Limb (tissue), 2 donors: ENCODE measurements at regions not wholly inside any gene's neighbourhood (a gene's known extent, or its start where the extent isn't known, plus 50 kb on each side); places are given as distances from the start of the nearest gene placed in this dataset.

Experiments used
- DNase-seq, 2 donors: peaks; one replicate each; pipeline ENCODE4 v3.0.0-alpha.2; 2016; ENCODE audit errors: extremely low spot score in 2 of 2

DNA sequence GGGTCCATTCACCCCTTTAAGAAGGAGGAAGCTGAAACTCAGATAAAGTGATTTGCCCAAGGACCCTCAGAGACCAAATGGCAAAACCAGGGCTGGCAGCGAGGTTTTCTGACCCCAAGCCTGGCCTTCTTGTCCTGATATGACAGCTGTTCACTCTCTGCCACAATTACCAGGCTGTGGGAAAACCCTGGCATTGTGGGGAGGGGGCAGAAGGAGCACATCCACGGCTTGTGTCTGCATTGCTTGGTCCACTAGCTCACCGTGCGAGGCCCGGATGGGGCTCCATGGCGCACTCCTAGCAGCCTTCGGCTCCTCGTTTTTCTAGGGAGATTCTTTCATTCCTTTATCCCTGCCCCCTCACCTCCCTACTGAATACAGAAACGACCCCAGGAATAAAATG is 143.4 kb upstream of the SIX2 start:
- no peak for DNase-seq

DNA sequence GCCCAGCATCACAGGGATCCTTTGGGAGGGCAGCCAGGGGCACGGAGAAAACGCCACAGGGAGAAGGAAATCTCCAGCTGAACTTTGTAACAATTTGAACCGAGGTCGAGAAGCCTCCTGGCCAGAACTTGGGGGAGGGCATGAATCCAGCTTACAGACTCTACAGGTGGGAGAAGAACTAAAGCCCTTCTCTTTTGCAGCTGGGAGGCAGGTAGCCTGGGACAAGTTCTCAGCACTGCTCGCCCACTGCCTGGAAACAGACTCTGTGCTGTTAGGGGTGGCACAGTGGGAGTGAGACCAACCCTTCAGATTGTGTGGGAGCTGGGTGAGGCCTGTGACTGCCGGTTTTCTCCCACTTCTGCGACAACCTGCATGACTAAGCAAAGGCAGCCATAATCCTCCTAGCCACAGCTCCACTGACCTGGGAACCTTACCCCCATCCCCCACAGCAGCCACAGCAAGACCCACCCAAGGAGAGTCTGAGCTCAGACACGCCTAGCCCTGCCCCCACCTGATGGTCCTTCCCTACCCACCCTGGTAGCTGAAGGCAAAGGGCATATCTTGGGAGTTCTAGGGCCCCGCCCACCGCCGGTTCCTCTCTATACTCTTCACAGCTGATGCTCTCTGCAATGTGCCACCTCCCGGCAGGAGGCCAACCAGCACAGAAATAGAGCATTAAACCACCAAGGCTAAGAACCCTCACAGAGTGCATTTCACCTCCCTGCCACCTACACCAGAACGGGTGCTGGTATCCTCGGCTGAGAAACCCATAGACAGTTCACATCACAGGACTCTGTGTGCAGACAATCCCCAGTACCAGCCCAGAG is 136.0 kb upstream of the SIX2 start:
- DNase-seq = no peak

DNA sequence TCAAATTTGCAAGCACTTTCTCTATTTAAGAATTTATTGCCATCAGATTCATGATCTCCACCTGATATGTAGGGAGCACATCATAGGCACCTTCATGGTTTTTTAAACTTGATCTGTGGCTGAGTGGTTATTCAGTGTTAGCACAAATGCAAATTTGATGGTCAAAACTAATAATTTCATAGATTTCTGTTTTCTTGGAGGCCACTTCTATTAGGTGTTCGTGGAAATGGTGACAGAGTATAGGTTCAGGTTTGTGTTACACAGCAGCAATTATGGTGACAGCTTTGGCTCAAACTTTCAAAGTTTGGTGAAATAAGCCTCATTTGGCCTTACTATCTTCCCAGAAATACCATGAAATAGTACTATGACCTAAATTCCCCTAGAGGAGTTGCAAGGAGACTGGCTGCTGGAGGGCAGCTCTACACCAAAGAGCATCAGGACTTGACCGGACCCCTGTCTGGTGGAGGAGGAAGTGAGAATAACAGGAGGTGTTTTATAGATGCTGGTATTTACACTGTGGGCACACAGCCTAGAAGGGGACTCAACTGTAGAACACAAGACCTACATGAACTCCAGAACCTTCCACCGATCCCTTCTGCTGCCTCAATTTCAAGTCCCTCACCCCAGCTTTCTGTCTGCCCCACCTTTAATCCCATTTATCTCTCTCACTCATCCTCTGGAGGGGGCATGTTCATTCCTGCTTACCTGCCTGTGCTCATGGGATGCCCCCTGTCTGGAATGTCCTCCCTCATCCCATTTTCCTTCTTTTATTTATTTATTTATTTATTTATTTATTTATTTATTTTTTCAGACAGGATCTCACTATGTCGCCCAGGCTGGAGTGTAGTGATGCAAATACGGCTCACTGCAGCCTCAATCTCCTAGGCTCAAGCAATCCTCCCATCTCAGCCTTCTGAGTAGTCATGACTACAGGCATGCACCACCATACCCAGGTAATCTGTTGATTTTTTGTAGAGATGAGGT is 132.9 kb upstream of the SIX2 start:
- no peak for DNase-seq

- no peak for DNase-seq
Measured at GRCh38 chr2:45140675-45141074, 131.4 kb upstream of the SIX2 start.

- DNase-seq = no peak
Measured at GRCh38 chr2:45138904-45139303, 129.7 kb upstream of the SIX2 start.

DNA sequence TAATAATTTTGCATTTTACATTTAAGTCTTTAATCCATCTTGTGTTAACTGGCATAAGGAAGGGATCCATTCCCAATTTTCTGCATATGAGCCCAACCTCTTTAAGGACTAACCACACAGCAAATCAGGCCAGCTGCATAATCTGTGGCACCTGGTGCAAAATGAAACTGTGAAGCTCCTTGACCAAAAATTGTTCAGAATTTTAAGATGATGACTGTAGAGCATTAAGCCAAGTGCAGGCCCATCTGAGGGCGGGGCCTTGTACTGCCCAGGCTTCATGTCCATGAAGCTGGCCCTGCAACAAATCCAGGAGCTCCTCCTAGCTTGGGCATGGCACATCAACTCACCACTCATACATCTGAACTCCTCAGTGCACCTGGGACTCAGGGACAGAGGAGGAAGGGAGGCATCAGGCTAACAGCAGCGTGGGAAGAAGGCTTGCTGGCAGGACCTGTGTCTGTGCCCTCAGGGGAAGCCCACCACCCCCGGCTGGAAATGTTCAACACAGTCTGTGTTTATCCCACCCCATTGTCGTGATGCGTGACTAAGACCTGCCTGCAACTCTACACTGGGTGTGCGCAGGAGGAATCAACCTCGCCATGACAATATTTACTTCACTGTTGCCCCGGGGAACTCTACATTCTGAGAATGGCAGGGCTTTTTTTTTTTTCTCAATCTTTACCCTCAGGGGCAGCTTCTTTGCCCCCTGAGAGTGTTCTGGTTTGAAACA is 128.9 kb upstream of the SIX2 start:
- DNase-seq = no peak

GRCh38 chr2:45134726-45135125 is 125.5 kb upstream of the SIX2 start:
- DNase-seq = no peak

- no peak for DNase-seq
Measured at GRCh38 chr2:45134014-45134413, 124.8 kb upstream of the SIX2 start.

DNA sequence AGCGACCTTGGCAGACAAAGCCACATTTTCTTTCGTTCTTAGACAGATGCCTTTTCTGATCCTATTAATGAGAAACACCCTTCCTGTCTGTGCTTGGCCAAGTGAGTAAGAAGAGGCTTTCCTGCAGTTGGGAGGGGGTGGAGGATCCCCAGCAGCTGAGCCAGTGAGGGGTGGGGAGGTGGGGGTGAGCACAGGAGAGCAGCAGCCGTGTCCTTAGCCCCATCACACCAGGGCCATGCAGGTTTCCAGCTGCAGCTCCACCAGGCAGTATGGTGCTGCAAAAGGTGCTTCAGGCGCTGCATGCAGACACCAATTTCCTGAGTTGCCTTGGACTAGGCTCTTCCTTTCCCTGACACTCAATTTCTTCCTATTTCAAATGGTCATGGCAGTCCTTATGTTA is 123.3 kb upstream of the SIX2 start:
- no peak for DNase-seq

GRCh38 chr2:45131587-45131986 is 122.3 kb upstream of the SIX2 start:
- DNase-seq = no peak

- no peak for DNase-seq
Measured at GRCh38 chr2:45130736-45131135, 121.5 kb upstream of the SIX2 start.

- DNase-seq = no peak
Measured at GRCh38 chr2:45128580-45128997, 119.3 kb upstream of the SIX2 start.

DNA sequence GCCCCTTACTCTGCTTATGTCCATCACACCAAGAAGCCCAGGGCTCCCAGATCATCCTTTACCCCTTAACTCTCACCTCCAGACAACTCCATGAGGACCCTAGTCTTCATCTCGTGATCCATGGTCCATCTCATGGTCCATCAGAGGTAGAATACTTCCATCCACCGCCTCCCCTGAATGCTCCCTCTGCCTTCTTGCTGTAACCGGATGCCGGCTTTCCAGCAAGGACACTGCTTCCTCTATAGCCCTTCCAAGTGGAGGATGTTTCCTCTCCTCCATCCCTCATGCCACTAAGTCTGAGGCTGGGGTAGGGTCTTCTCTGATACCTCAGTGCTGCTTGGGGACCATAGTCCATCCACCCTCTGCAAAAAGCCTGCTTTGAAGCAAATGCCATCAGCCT is 118.6 kb upstream of the SIX2 start:
- no peak for DNase-seq

DNA sequence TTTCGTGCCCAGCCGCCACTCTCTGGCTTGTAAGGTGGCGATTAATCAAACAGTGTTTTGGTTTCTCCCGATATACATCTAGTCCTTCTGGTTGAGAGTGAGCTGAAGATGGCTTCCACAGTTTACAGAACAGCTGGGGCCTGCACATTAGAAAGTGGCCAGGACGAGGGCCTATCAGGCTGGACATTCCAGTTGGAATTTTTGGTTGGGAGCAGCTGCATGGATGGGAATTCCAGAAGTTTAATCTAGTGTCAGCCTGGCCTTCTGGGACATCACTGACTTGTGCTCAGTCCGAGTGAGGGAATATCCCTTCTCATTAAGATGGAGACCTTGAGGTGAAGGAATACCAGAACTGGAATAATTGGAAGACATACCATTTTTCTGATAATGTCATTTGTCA is 118.1 kb upstream of the SIX2 start:
- no peak for DNase-seq

DNA sequence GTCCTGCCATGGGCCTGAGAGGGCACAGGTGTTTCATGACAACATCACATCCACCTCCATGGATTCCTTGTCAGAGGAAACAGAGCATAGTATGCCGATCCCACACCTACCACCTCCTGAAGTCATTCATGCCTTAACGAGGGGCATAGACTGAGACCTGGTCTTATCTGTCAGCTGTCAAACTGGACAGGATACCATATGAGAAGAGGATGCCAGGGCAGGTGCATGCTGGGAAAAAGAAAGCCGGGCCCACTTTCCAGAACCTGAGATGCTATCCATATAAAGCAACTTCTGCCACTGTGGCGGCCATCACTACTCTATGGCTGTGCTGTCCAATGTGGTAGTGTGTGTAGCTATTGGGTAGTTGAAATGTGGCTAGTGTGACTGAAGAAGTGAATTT is 116.0 kb upstream of the SIX2 start:
- no peak for DNase-seq

GRCh38 chr2:45124456-45124855 is 115.2 kb upstream of the SIX2 start:
- no peak for DNase-seq

DNA sequence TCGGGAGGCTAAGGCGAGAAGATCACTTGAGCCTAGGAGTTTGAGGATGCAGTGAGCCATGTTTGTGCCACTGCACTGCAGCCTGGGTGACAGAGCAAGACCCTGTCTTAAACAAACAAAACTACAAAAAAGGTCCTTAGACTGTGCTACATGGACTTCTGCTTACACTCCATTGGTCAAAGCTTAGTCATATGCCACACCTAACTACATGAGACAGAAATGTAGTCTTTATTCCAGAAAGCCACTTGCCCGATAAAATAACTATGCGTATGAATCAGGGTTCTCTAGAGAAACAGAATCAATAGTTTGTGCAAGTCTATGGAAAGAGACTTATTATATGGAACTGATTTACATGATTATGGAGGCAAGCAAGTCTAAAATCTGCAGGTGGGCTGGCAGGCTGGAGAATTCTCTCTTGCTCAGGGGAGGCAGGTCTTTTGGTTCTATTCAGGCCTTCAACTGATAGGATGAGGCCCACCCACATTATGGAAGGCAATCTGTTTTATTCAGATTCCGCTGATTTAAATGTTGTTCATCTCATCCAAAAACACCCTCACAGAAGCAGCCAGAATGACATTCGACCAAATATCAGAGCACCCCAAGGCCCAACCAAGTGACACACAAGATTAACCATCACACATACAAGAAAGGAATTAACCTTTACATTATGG is 114.4 kb upstream of the SIX2 start:
- no peak for DNase-seq

DNA sequence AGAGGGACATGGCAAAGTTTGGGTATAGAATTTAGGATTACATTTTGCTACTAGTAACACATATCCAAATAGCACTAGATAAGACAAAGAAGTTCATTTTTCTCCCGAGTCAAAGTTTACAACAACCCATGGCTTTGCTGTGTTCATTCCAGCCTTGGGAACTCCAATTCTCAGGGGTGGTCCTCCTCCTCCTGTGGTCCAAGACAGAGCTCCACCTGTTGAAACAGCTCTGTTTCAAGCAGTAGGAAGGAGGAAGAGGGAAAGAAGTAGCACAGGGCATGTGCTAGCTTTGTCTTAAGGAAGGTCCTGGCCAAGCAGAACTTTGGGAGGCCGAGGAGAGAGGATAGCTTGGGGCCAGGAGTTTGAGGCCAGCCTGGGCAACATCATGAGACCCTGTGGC is 113.8 kb upstream of the SIX2 start:
- DNase-seq = no peak

DNA sequence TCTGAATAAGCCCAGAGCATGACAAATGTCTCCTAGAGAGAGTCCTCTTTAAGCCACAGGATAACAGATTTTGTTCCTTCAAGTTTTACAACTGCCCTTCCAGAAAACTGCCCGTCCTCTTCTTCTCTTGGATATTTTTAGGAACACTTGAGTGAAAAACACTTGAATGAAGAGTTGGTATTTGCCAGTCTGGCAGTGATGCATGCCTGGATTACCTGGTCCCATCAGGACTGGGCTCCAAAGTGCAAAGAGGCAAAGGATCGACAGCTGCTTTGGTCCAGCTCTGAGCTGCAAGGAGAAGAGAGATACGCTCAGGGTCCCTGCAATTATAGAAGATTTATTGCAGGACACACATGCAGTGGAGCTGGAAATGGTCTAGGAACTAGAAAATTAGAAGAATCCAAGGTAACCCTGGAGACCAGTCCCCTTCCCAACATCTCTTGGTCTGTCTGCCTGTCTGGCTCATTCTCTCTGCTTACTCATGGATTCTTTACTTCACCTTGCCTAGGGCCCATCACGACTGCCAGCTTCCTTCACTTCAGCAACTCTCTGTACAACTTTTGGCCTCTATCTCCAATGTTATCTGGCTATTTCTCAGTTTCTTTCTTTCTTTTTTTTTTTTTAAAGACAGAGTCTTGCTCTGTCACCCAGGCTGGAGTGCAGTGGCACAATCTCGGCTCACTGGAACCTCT is 112.1 kb upstream of the SIX2 start:
- no peak for DNase-seq

DNA sequence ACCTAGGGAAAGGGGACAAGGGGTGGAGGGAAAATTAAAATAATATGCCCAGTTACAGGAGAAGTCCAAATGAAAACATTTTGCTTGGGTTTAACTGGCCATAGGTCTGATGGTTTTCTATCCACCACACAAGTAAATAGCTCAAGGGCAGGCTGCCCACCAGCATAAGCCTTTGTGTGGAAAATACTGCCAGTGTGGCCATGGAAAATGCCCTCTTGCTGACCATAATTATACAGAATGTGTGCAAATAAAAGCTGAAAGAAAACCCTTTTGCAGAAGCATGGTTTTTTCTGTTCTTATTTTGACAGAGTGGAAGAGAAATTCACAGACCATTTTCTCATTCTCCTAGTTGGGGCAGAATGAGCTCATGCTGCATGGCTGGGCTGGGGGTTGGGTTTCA is 111.3 kb upstream of the SIX2 start:
- DNase-seq = no peak

DNA sequence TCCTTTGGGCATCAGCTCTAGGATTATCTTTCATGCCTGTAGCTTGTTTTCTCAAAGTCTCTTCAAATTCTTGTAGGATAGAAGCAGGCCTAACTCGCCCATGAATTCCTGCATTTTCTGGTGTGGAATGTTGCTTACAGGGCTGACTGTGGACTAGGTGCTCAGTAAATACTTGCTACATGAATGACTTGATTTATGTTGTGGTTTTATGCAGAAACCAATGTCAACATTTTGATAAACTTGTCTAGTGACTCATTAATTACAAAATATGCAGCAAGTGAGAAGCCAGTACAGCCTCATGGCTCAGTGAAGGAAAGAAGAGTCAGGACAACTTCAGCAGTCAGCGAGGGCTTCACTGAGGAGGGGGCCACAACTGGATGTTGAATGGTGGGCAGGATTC is 110.6 kb upstream of the SIX2 start:
- no peak for DNase-seq
